ENCODE measurements at regions not wholly inside any gene's neighbourhood (a gene's known extent, or its start where the extent isn't known, plus 50 kb on each side); places are given as distances from the start of the nearest gene placed in this dataset.
"Not testable (repeated sequence)": the region's sequence is repeated elsewhere in the genome, so short reads cannot be mapped to it uniquely, and the experiment has no call there.

DNA sequence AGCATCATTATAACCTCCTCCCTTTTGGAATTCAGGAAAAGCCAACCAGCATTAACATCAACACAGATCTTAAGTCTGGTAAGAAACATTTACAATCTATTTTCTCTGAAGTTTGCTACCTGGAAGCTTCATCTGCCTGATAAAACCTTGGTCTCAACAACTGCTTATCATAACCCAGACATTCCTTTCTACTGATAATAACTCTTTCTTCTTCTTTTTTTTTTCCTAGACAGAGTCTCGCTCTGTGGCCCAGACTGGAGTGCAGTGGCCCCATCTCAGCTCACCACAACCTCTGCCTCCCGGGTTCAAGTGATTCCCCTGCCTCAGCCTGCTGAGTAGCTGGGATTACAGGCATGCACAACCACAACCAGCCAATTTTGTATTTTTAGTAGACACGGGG is 534.6 kb downstream of the KCNJ18 start:
- TF ChIP-seq, protein P1, sequence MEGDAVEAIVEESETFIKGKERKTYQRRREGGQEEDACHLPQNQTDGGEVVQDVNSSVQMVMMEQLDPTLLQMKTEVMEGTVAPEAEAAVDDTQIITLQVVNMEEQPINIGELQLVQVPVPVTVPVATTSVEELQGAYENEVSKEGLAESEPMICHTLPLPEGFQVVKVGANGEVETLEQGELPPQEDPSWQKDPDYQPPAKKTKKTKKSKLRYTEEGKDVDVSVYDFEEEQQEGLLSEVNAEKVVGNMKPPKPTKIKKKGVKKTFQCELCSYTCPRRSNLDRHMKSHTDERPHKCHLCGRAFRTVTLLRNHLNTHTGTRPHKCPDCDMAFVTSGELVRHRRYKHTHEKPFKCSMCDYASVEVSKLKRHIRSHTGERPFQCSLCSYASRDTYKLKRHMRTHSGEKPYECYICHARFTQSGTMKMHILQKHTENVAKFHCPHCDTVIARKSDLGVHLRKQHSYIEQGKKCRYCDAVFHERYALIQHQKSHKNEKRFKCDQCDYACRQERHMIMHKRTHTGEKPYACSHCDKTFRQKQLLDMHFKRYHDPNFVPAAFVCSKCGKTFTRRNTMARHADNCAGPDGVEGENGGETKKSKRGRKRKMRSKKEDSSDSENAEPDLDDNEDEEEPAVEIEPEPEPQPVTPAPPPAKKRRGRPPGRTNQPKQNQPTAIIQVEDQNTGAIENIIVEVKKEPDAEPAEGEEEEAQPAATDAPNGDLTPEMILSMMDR (IDR thresholded peaks at IDR 0.05): not testable (repeated sequence)
- not testable (repeated sequence) for TF ChIP-seq JUN (CRISPR knock-in tag; IDR thresholded peaks at IDR 0.05)

Measured in WTC11 (cell line).